HG02571 (cell line): ENCODE measurements at regions not wholly inside any gene's neighbourhood (a gene's known extent, or its start where the extent isn't known, plus 50 kb on each side); places are given as distances from the start of the nearest gene placed in this dataset.
"Not testable (repeated sequence)": the region's sequence is repeated elsewhere in the genome, so short reads cannot be mapped to it uniquely, and the experiment has no call there.

Experiments used
- ATAC-seq: cut with Tn5 transposase; IDR thresholded peaks from one replicate; pipeline ENCODE4 v1.9.1; 2021; ENCODE audit warnings: mild to moderate bottlenecking, moderate library complexity; ENCODE audit not compliant: unreplicated experiment

- ATAC-seq: no peak
Observed at GRCh38 chr4:26228883-26229282, 91.9 kb upstream of the RBPJ start.

GRCh38 chr4:26229974-26230373 lies 90.8 kb upstream of the RBPJ start:
- ATAC-seq: no peak

GRCh38 chr4:26233350-26233749 lies 87.5 kb upstream of the RBPJ start:
- ATAC-seq: no peak

GRCh38 chr4:26235500-26235899 lies 85.3 kb upstream of the RBPJ start:
- no peak for ATAC-seq

GRCh38 chr4:26237916-26238315 lies 82.9 kb upstream of the RBPJ start:
- no peak for ATAC-seq

GRCh38 chr4:26238426-26238777 lies 82.4 kb upstream of the RBPJ start:
- no peak for ATAC-seq

GRCh38 chr4:26238778-26239679 lies 81.8 kb upstream of the RBPJ start:
- ATAC-seq: no peak

- no peak for ATAC-seq
Observed at GRCh38 chr4:26239801-26240200, 81.0 kb upstream of the RBPJ start.

- no peak for ATAC-seq
Observed at GRCh38 chr4:26241179-26241578, 79.6 kb upstream of the RBPJ start.

- ATAC-seq: no peak
Observed at GRCh38 chr4:26242451-26242850, 78.4 kb upstream of the RBPJ start.

- not testable (repeated sequence) for ATAC-seq
Observed at GRCh38 chr4:26244138-26244537, 76.7 kb upstream of the RBPJ start.

GRCh38 chr4:26248647-26249046 lies 72.2 kb upstream of the RBPJ start:
- no peak for ATAC-seq

- ATAC-seq: no peak
Observed at GRCh38 chr4:26252349-26253025, 68.3 kb upstream of the RBPJ start.

GRCh38 chr4:26253968-26254367 lies 66.8 kb upstream of the RBPJ start:
- ATAC-seq: no peak

GRCh38 chr4:26255989-26256388 lies 64.8 kb upstream of the RBPJ start:
- ATAC-seq: no peak

- ATAC-seq: not testable (repeated sequence)
Observed at GRCh38 chr4:26257444-26257843, 63.4 kb upstream of the RBPJ start.

GRCh38 chr4:26257850-26258249 lies 63.0 kb upstream of the RBPJ start:
- ATAC-seq: no peak

- no peak for ATAC-seq
Observed at GRCh38 chr4:26260571-26260970, 60.2 kb upstream of the RBPJ start.

- ATAC-seq: no peak
Observed at GRCh38 chr4:26261405-26261804, 59.4 kb upstream of the RBPJ start.

- ATAC-seq: no peak
Observed at GRCh38 chr4:26263165-26263564, 57.6 kb upstream of the RBPJ start.

GRCh38 chr4:26264109-26264508 lies 56.7 kb upstream of the RBPJ start:
- ATAC-seq: no peak

- ATAC-seq: no peak
Observed at GRCh38 chr4:26267087-26267486, 53.7 kb upstream of the RBPJ start.
